Mesothelial cell of epicardium (in vitro differentiated cells): ENCODE measurements at regions not wholly inside any gene's neighbourhood (a gene's known extent, or its start where the extent isn't known, plus 50 kb on each side); places are given as distances from the start of the nearest gene placed in this dataset.
"Not testable (repeated sequence)": the region's sequence is repeated elsewhere in the genome, so short reads cannot be mapped to it uniquely, and the experiment has no call there.

Source experiments
- DNase-seq, 2 experiments: peaks; one replicate each; pipeline ENCODE4 v3.0.0; 2021; ENCODE audit warnings: low spot score in 2 of 2; ENCODE audit not compliant: unreplicated experiment in 2 of 2
- H3K27ac Mint-ChIP-seq: 2 replicates; pipeline ENCODE4 v1.8.0; 2021; ENCODE audit warnings: mixed read lengths
- H3K27me3 Mint-ChIP-seq: 2 replicates; pipeline ENCODE4 v1.8.0; 2021; ENCODE audit warnings: low read depth, mixed read lengths
- H3K36me3 Mint-ChIP-seq: 2 replicates; pipeline ENCODE4 v1.8.0; 2021; ENCODE audit warnings: mixed read lengths
- H3K4me1 Mint-ChIP-seq: 2 replicates; pipeline ENCODE4 v1.8.0; 2021; ENCODE audit warnings: mixed read lengths
- H3K4me3 Mint-ChIP-seq: 2 replicates; pipeline ENCODE4 v1.8.0; 2021; ENCODE audit warnings: mild to moderate bottlenecking, moderate library complexity, mixed read lengths
- H3K9me3 Mint-ChIP-seq: 2 replicates; pipeline ENCODE4 v1.8.0; 2021; ENCODE audit warnings: mixed read lengths
- CTCF ChIP-seq: fragments of 200-600 bp; sonication (generic); IDR thresholded peaks from one replicate; pipeline ENCODE4 v1.5.0; 2021; ENCODE audit warnings: antibody characterized with exemption; ENCODE audit not compliant: unreplicated experiment

- no peak for DNase-seq
Observed at GRCh38 chr4:13678186-13678924, 50.8 kb upstream of the BOD1L1 start.

GRCh38 chr4:13681570-13681969, 54.0 kb upstream of the BOD1L1 start:
- no peak for DNase-seq
- no peaks in the 10 kb centered on the region for H3K27me3 Mint-ChIP-seq
- peaks cover 6% of the 10 kb centered on the region for H3K4me1 Mint-ChIP-seq
- no peak for TF ChIP-seq CTCF
- H3K27ac Mint-ChIP-seq = peak overlapping the region; percentile 4
- no peak overlapping the region for H3K4me3 Mint-ChIP-seq
- H3K36me3 Mint-ChIP-seq = no peaks in the 10 kb centered on the region
- H3K9me3 Mint-ChIP-seq = peaks cover 29% of the 10 kb centered on the region

More at GRCh38 chr4:13678186-13678924, 50.8 kb upstream of the BOD1L1 start:
- Mint-ChIP-seq H3K36me3 (no peaks in the 10 kb centered on the region), H3K4me1 (peaks cover 9% of the 10 kb centered on the region), H3K27me3 (no peaks in the 10 kb centered on the region), H3K27ac (no peak overlapping the region), H3K4me3 (no peak overlapping the region), H3K9me3 (peaks cover 14% of the 10 kb centered on the region)
- TF ChIP-seq CTCF = no peak

- H3K27ac Mint-ChIP-seq = no peak overlapping the region
- H3K4me1 Mint-ChIP-seq = no peaks in the 10 kb centered on the region
- H3K9me3 Mint-ChIP-seq = peaks cover 21% of the 10 kb centered on the region
- H3K36me3 Mint-ChIP-seq = peaks cover 2% of the 10 kb centered on the region
- no peak overlapping the region for H3K4me3 Mint-ChIP-seq
- no peak for TF ChIP-seq CTCF
- DNase-seq = no peak
- H3K27me3 Mint-ChIP-seq = peaks cover 5% of the 10 kb centered on the region
Observed at GRCh38 chr4:13694256-13694655, 66.7 kb upstream of the BOD1L1 start.

GRCh38 chr4:13698296-13698695, 70.8 kb upstream of the BOD1L1 start:
- peaks cover 3% of the 10 kb centered on the region for H3K4me1 Mint-ChIP-seq
- no peaks in the 10 kb centered on the region for H3K9me3 Mint-ChIP-seq
- DNase-seq = no peak
- H3K27me3 Mint-ChIP-seq = peaks cover 6% of the 10 kb centered on the region
- H3K27ac Mint-ChIP-seq = no peak overlapping the region
- TF ChIP-seq CTCF = no peak
- H3K4me3 Mint-ChIP-seq = no peak overlapping the region
- no peaks in the 10 kb centered on the region for H3K36me3 Mint-ChIP-seq

GRCh38 chr4:13700021-13700857, 72.7 kb upstream of the BOD1L1 start:
- Mint-ChIP-seq H3K4me3 (no peak overlapping the region), H3K4me1 (peaks cover 12% of the 10 kb centered on the region), H3K27me3 (peaks cover 5% of the 10 kb centered on the region), H3K36me3 (no peaks in the 10 kb centered on the region), H3K27ac (no peak overlapping the region), H3K9me3 (no peaks in the 10 kb centered on the region)
- no peak for TF ChIP-seq CTCF
- DNase-seq = no peak

- not testable (repeated sequence) for H3K27ac Mint-ChIP-seq, DNase-seq, H3K27me3 Mint-ChIP-seq, H3K36me3 Mint-ChIP-seq, H3K9me3 Mint-ChIP-seq, H3K4me3 Mint-ChIP-seq
- peaks cover 17% of the 10 kb centered on the region for H3K4me1 Mint-ChIP-seq
Observed at GRCh38 chr4:13700858-13701140, 73.3 kb upstream of the BOD1L1 start.
